Panc1 (cell line): ENCODE measurements at regions not wholly inside any gene's neighbourhood (a gene's known extent, or its start where the extent isn't known, plus 50 kb on each side); places are given as distances from the start of the nearest gene placed in this dataset.

Experiments
- POLR2AphosphoS5 ChIP-seq: IDR thresholded peaks from 2 replicates; pipeline ENCODE4 v1.6.1; 2012; ENCODE audit warnings: mild to moderate bottlenecking, low read depth, low read length, moderate library complexity
- SIN3A ChIP-seq: IDR thresholded peaks from 2 replicates; pipeline ENCODE4 v1.6.1; 2012; ENCODE audit warnings: low read depth, mild to moderate bottlenecking, low read length, moderate library complexity, borderline replicate concordance; ENCODE audit not compliant: insufficient read depth
- TCF7L2 ChIP-seq: IDR thresholded peaks from 2 replicates; pipeline ENCODE4 v1.6.1; 2011; ENCODE audit warnings: mild to moderate bottlenecking, low read depth, low read length, inconsistent platforms
- TF ChIP-seq, protein P1 (sequence below): fragments of 450-650 bp; IDR thresholded peaks from 2 replicates; pipeline ENCODE4 v1.5.1; 2017; ENCODE audit warnings: mild to moderate bottlenecking
- TF ChIP-seq, protein P2 (sequence below), 2 experiments: IDR thresholded peaks; 2 replicates each; pipeline ENCODE4 v1.6.1; 2011 to 2012; ENCODE audit warnings: low read depth in 2 of 2, control low read depth in 1 of 2, low read length in 1 of 2, mild to moderate bottlenecking in 1 of 2, moderate library complexity in 1 of 2; ENCODE audit not compliant: insufficient read depth in 1 of 2

DNA sequence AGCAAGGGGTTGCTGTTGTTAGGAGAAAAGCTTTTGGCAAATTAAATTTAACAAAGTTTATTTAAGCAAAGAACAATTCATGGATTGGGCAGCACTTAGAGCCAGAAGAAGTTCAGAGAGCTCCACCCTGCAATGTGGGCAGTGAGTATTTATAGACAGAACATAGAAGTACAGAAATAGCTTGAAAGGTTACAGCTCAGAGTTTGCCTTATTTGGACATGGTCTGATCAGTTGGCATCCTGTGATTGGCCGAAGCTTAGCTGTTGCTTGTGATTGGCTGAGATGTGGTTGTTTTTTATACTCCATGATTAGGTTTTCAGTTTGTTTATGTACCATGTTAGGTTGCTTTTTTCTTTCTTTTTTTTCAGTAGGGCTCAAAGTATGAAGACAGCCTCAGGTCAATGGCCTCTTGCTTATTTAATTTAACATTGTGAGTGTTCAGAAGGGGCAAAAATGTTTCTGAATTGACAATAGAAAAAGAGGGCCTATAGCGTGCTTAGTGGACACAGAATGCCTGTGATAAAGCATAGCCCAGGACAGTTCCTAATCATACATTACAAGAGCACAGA lies 293.8 kb downstream of the IGSF11 start:
- TF ChIP-seq, protein P1, sequence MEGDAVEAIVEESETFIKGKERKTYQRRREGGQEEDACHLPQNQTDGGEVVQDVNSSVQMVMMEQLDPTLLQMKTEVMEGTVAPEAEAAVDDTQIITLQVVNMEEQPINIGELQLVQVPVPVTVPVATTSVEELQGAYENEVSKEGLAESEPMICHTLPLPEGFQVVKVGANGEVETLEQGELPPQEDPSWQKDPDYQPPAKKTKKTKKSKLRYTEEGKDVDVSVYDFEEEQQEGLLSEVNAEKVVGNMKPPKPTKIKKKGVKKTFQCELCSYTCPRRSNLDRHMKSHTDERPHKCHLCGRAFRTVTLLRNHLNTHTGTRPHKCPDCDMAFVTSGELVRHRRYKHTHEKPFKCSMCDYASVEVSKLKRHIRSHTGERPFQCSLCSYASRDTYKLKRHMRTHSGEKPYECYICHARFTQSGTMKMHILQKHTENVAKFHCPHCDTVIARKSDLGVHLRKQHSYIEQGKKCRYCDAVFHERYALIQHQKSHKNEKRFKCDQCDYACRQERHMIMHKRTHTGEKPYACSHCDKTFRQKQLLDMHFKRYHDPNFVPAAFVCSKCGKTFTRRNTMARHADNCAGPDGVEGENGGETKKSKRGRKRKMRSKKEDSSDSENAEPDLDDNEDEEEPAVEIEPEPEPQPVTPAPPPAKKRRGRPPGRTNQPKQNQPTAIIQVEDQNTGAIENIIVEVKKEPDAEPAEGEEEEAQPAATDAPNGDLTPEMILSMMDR = no peak
- TF ChIP-seq, protein P2, sequence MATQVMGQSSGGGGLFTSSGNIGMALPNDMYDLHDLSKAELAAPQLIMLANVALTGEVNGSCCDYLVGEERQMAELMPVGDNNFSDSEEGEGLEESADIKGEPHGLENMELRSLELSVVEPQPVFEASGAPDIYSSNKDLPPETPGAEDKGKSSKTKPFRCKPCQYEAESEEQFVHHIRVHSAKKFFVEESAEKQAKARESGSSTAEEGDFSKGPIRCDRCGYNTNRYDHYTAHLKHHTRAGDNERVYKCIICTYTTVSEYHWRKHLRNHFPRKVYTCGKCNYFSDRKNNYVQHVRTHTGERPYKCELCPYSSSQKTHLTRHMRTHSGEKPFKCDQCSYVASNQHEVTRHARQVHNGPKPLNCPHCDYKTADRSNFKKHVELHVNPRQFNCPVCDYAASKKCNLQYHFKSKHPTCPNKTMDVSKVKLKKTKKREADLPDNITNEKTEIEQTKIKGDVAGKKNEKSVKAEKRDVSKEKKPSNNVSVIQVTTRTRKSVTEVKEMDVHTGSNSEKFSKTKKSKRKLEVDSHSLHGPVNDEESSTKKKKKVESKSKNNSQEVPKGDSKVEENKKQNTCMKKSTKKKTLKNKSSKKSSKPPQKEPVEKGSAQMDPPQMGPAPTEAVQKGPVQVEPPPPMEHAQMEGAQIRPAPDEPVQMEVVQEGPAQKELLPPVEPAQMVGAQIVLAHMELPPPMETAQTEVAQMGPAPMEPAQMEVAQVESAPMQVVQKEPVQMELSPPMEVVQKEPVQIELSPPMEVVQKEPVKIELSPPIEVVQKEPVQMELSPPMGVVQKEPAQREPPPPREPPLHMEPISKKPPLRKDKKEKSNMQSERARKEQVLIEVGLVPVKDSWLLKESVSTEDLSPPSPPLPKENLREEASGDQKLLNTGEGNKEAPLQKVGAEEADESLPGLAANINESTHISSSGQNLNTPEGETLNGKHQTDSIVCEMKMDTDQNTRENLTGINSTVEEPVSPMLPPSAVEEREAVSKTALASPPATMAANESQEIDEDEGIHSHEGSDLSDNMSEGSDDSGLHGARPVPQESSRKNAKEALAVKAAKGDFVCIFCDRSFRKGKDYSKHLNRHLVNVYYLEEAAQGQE (IDR thresholded peaks at IDR 0.05; ENCODE audit: insufficient read depth in 1 of 2, low read depth in 2 of 2, low read length in 1 of 2) = no peak
- TF ChIP-seq POLR2AphosphoS5 = no peak
- no peak for TF ChIP-seq SIN3A
- TF ChIP-seq TCF7L2 = no peak
